ENCODE measurements at regions not wholly inside any gene's neighbourhood (a gene's known extent, or its start where the extent isn't known, plus 50 kb on each side); places are given as distances from the start of the nearest gene placed in this dataset.

DNA sequence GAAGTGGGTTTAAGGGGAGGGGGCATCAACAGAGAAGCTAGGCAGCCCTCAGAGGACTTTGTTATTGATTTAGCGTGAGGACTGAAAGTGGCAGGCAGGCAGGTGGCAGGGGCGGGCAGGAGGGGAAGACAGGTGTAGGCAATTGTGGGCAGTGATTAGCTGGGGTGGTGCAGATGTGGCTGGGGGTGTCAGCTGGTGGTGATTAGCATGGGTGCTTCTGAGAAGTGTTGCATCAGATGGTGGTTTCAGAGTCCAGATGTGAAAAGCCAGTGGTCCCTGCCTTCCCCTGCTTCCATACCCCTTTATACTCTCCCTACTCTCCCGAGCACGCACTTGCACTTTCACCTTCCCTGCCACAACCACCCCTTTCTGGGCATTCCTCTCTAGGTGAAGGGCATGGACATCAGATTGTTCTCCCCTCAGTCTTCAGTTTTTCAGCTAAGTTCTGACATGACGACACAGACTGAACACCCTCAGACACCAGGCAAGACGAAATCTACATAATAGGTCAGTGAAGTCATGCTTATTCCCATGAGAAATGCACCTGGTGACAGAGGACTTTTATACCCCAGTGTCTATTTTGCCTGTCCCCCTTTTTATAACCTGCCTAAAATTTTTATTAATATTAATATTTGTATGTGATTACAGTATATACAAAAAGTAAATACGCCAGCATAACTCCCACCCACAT, 435.7 kb upstream of the CADM1 start:
- Histone ChIP-seq H3K9me3 (ENCODE audit: control insufficient read depth, low read depth, low read length) (no peaks in the 10 kb centered on the region), H3K9ac (ENCODE audit: low read length) (no peak overlapping the region), H3K4me1 (ENCODE audit: control insufficient read depth, low read depth, low read length) (no peaks in the 10 kb centered on the region), H3K4me3 (ENCODE audit: low read length) (no peak overlapping the region), H3K36me3 (ENCODE audit: control insufficient read depth, low read depth, low read length) (no peaks in the 10 kb centered on the region), H3K27me3 (ENCODE audit: control insufficient read depth, insufficient read depth, low read length) (no peaks in the 10 kb centered on the region), H3K27ac (ENCODE audit: low read length) (no peak overlapping the region)

DNA sequence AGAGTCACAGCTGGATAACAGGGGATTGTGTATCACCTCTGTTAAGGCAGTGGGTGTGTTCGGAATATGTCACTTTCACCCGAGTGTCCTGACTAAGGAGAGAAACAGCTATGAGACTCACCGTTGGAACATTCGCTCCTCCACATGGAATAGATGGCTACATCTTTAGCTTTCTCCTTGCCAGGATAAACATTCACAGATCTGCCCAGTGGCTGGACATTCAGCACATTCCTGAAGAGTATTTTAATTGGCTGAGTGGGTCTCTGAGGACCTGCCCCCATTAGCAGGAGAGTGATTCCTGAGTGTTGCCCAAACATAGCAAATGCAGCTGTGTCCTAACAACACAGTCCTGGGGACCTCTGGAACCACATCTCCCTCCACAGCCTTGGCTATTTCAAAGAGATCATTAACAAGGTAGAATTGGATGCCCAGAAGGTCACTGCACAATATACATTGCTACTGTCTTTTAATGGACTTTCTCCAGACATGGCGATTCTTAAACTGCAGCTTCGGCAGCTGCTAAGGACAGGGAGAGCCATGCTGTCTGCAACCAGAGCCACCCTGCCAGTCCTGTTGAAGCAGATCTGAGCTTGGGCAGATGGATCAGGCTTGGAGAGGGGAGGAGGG, 435.0 kb upstream of the CADM1 start:
- no peak overlapping the region for H3K4me3 ChIP-seq (ENCODE audit: low read length)
- no peaks in the 10 kb centered on the region for H3K36me3 ChIP-seq (ENCODE audit: control insufficient read depth, low read depth, low read length)

DNA sequence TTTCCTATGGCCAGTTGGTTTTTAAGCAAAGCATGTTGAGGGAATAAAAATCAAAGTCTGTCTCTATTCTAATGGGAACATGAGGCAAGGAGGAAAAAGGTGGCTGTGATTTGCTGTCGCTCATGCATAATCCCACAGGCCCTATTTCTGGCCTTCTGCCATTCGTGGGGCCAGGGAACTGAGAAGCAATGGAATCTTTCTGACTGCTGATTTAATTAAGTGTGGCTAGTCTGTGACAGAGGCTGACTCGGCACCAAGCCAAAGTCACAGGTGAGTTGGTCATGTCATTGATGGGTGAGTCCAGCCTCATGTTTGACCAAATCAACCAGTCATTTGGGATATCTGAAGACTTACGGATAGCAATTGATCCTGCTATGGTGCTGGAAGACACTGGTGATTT, 429.3 kb upstream of the CADM1 start:
- Histone ChIP-seq H3K27me3 (ENCODE audit: control insufficient read depth, insufficient read depth, low read length) (no peaks in the 10 kb centered on the region), H3K9ac (ENCODE audit: low read length) (no peak overlapping the region), H3K4me1 (ENCODE audit: control insufficient read depth, low read depth, low read length) (no peaks in the 10 kb centered on the region), H3K9me3 (ENCODE audit: control insufficient read depth, low read depth, low read length) (no peaks in the 10 kb centered on the region), H3K36me3 (ENCODE audit: control insufficient read depth, low read depth, low read length) (no peaks in the 10 kb centered on the region), H3K27ac (ENCODE audit: low read length) (no peak overlapping the region), H3K4me3 (ENCODE audit: low read length) (no peak overlapping the region)

More for the DNA sequence above, 435.0 kb upstream of the CADM1 start:
- Histone ChIP-seq H3K27ac (ENCODE audit: low read length) (no peak overlapping the region), H3K27me3 (ENCODE audit: control insufficient read depth, insufficient read depth, low read length) (no peaks in the 10 kb centered on the region), H3K9ac (ENCODE audit: low read length) (no peak overlapping the region), H3K4me1 (ENCODE audit: control insufficient read depth, low read depth, low read length) (no peaks in the 10 kb centered on the region), H3K9me3 (ENCODE audit: control insufficient read depth, low read depth, low read length) (no peaks in the 10 kb centered on the region)

DNA sequence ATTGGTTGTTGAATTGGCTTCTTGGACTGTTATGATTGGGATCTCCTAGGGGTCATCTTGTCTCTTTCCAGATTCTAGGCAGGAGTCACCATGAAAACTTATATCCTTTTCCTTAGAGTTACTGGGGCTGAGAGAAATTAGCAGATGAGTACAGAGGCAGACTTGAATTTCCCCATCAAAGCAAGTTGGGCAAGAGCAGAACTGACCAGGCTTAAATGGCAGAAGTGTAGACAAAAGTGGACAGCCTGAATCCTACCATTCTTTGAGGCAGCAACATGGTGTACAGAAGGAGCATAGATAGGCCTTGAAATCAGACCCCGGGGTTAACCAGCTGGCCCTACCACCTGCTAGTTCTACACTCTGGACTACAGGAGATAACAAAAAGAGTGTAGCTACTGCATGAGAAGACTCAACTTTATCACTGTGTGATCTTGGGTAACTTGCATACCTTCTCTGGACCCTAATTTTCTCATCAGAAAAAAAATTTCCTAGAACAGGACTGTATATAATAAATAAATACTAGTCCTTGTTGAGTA, 427.4 kb upstream of the CADM1 start:
- Histone ChIP-seq H3K9ac (ENCODE audit: low read length) (no peak overlapping the region), H3K27ac (ENCODE audit: low read length) (no peak overlapping the region), H3K9me3 (ENCODE audit: control insufficient read depth, low read depth, low read length) (no peaks in the 10 kb centered on the region), H3K4me1 (ENCODE audit: control insufficient read depth, low read depth, low read length) (no peaks in the 10 kb centered on the region), H3K36me3 (ENCODE audit: control insufficient read depth, low read depth, low read length) (no peaks in the 10 kb centered on the region), H3K27me3 (ENCODE audit: control insufficient read depth, insufficient read depth, low read length) (no peaks in the 10 kb centered on the region), H3K4me3 (ENCODE audit: low read length) (no peak overlapping the region)

DNA sequence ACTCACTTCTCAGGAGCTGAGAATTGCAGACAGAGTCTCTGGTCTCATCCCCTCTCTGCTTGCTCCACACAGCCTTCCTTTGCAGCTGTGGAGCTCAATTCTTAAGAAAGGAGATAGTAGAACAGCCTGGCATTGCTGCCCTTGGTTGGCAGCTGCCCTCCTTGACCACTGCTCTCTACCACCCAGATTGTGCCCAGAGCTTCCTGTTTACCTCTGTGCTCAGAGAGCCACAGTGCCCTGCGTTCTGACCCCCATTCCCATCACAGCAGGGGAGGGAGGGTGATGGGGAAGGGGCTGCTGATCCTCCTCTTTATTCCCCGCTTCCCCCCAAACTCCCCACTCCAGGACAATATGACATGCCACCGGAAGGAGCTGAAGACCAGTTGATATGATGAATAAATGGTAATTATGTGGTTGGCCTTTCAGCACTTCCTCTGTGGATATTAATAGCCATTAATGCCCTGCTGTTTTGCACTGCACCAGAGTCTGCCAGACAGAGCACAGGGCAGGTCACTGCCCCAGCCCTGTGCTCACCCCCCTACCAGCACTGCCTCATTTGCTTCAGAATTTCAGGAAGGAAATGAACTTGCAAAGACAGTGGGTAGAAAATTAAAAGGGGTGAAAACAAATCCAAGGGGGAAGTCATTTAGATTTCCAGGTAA, 426.8 kb upstream of the CADM1 start:
- Histone ChIP-seq H3K27ac (ENCODE audit: low read length) (no peak overlapping the region), H3K4me3 (ENCODE audit: low read length) (no peak overlapping the region), H3K36me3 (ENCODE audit: control insufficient read depth, low read depth, low read length) (no peaks in the 10 kb centered on the region), H3K27me3 (ENCODE audit: control insufficient read depth, insufficient read depth, low read length) (no peaks in the 10 kb centered on the region), H3K9ac (ENCODE audit: low read length) (no peak overlapping the region), H3K9me3 (ENCODE audit: control insufficient read depth, low read depth, low read length) (no peaks in the 10 kb centered on the region), H3K4me1 (ENCODE audit: control insufficient read depth, low read depth, low read length) (no peaks in the 10 kb centered on the region)

DNA sequence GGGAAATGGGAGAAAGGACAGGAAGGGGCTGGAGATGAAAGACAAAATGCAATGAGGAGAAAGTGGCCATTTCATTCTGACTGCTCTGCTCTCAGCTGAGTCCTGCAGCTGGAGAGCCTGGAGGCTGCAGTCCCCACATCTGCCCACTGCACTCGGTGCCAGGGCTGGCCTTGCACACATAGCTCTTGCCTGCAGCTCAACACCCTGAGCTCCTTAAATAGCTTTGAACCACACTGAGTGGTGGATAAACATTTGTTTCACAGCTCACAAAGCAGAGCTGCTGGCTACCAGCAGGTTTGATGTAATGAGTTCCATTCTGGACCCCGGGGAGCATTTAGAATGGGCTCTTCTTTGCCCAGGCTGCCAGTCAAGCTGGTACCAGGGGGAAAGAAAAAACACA, 426.1 kb upstream of the CADM1 start:
- no peaks in the 10 kb centered on the region for H3K4me1 ChIP-seq (ENCODE audit: control insufficient read depth, low read depth, low read length)

DNA sequence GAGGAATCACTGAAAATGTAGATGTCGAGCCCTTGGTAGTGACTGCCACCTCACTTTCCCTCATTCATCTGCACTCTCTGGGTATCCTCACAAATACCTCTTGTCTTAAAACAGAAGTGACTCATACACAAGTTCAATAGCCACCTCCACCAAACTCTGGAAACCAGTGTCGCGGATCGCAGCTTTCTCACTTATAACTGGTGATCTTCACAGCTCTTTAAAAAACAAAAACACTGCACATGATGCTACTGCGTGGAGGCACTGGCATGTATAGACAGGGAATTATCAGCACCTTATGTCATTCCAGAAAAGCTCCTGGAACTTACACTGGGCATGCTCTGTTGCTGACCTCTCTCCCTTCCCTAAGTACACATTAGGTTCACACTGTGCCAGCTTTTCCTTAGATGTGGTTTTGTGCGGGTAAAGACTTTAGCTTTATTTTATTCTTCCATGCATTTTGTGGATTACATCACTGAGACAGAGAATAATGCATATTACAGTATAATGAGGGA, 425.5 kb upstream of the CADM1 start:
- Histone ChIP-seq H3K9me3 (ENCODE audit: control insufficient read depth, low read depth, low read length) (no peaks in the 10 kb centered on the region), H3K9ac (ENCODE audit: low read length) (no peak overlapping the region), H3K4me3 (ENCODE audit: low read length) (no peak overlapping the region), H3K27ac (ENCODE audit: low read length) (no peak overlapping the region), H3K36me3 (ENCODE audit: control insufficient read depth, low read depth, low read length) (no peaks in the 10 kb centered on the region), H3K4me1 (ENCODE audit: control insufficient read depth, low read depth, low read length) (no peaks in the 10 kb centered on the region), H3K27me3 (ENCODE audit: control insufficient read depth, insufficient read depth, low read length) (no peaks in the 10 kb centered on the region)

More for the DNA sequence above, 426.1 kb upstream of the CADM1 start:
- Histone ChIP-seq H3K9ac (ENCODE audit: low read length) (no peak overlapping the region), H3K9me3 (ENCODE audit: control insufficient read depth, low read depth, low read length) (no peaks in the 10 kb centered on the region), H3K27me3 (ENCODE audit: control insufficient read depth, insufficient read depth, low read length) (no peaks in the 10 kb centered on the region), H3K4me3 (ENCODE audit: low read length) (no peak overlapping the region), H3K27ac (ENCODE audit: low read length) (no peak overlapping the region), H3K36me3 (ENCODE audit: control insufficient read depth, low read depth, low read length) (no peaks in the 10 kb centered on the region)

DNA sequence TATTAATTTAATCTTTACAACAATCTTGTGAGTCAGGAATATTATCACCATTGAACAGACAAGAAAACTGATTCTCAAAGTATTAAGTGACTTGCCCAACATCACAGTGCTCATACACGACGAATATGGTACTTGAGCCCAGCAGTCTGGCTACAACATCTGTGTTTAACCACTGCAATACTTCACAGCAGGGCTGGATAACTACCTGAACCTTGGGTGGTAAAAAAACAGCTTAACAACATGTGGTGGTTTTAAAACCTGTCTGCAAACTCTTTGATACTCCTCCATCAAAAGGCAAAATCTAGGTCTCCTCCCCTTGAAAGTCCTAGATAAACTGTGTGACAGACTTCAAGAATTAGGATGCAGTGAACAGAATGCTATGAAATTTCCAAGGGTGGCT, 424.6 kb upstream of the CADM1 start:
- no peaks in the 10 kb centered on the region for H3K9me3 ChIP-seq (ENCODE audit: control insufficient read depth, low read depth, low read length)
- no peak overlapping the region for H3K9ac ChIP-seq (ENCODE audit: low read length)
- no peak overlapping the region for H3K27ac ChIP-seq (ENCODE audit: low read length)
- H3K36me3 ChIP-seq (ENCODE audit: control insufficient read depth, low read depth, low read length): no peaks in the 10 kb centered on the region
- no peaks in the 10 kb centered on the region for H3K4me1 ChIP-seq (ENCODE audit: control insufficient read depth, low read depth, low read length)
- no peak overlapping the region for H3K4me3 ChIP-seq (ENCODE audit: low read length)
- H3K27me3 ChIP-seq (ENCODE audit: control insufficient read depth, insufficient read depth, low read length): no peaks in the 10 kb centered on the region

DNA sequence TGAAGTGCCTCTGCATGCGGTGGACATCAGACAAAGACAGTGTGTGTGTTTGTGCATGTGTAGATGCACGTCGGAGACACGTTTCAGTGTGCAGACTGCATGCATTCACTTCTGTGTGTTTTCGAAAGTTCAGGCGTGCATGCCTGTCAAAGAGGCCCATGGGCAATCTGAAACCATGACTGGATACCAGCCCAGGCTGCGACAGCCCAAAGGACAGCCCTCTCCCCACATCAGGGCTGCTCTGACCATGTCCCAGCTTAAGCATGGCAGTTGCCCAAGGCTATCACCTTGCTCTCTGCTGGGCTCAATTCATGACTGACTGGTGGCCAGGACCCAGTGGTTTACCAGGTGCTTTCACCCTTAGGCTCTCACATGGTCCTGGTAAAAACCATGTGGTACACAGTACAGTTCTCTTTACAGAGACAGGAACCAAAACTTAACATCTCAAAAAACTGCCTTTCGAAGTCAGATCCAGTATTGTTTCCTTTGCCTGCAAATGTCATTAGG, 423.7 kb upstream of the CADM1 start:
- no peaks in the 10 kb centered on the region for H3K36me3 ChIP-seq (ENCODE audit: control insufficient read depth, low read depth, low read length)
- H3K9me3 ChIP-seq (ENCODE audit: control insufficient read depth, low read depth, low read length): no peaks in the 10 kb centered on the region
- no peak overlapping the region for H3K27ac ChIP-seq (ENCODE audit: low read length)
- no peak overlapping the region for H3K4me3 ChIP-seq (ENCODE audit: low read length)
- no peaks in the 10 kb centered on the region for H3K4me1 ChIP-seq (ENCODE audit: control insufficient read depth, low read depth, low read length)
- H3K27me3 ChIP-seq (ENCODE audit: control insufficient read depth, insufficient read depth, low read length): no peaks in the 10 kb centered on the region
- H3K9ac ChIP-seq (ENCODE audit: low read length): no peak overlapping the region

DNA sequence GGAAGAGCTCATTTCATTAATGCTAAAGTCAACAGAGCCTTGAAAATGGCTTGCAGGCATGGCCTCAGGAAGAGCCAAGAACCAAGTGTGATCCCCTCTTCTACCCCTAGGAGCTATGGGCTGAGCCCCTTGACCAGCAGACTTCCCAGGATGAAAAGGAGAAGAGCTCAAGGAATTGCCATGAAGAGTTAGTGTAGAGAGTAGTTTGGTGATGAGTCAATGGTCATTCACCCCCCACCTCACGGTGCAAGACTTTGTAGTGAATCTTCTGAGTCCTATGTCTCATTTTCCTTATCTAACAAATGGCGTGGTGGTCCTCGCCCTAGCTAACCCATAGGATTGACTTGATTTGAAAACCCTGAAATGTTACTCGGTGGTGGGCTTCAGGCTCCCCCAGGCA, 422.4 kb upstream of the CADM1 start:
- H3K9ac ChIP-seq (ENCODE audit: low read length): no peak overlapping the region
- no peaks in the 10 kb centered on the region for H3K36me3 ChIP-seq (ENCODE audit: control insufficient read depth, low read depth, low read length)
- no peaks in the 10 kb centered on the region for H3K4me1 ChIP-seq (ENCODE audit: control insufficient read depth, low read depth, low read length)
- H3K27me3 ChIP-seq (ENCODE audit: control insufficient read depth, insufficient read depth, low read length): no peaks in the 10 kb centered on the region
- H3K9me3 ChIP-seq (ENCODE audit: control insufficient read depth, low read depth, low read length): no peaks in the 10 kb centered on the region
- no peak overlapping the region for H3K27ac ChIP-seq (ENCODE audit: low read length)
- no peak overlapping the region for H3K4me3 ChIP-seq (ENCODE audit: low read length)

DNA sequence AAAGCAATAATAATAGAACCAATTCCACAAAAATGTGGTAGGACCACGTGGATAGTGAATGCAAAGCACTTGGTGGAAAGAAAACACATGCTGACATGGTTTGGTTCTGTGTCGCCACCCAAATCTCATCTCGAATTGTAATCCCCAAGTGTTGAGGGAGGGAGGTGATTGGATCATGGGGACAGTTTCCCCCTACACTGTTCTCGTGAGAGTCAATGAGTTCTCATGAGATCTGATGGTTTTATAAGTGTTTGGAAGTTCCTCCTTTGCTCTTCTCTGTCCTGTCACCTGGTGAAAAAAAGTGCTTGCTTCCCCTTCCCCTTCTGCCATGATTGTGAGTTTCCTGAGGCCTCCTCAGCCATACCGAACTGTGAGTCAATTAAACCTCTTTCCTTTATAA, 421.9 kb upstream of the CADM1 start:
- Histone ChIP-seq H3K4me1 (ENCODE audit: control insufficient read depth, low read depth, low read length) (no peaks in the 10 kb centered on the region), H3K9me3 (ENCODE audit: control insufficient read depth, low read depth, low read length) (no peaks in the 10 kb centered on the region), H3K4me3 (ENCODE audit: low read length) (no peak overlapping the region), H3K36me3 (ENCODE audit: control insufficient read depth, low read depth, low read length) (no peaks in the 10 kb centered on the region), H3K27ac (ENCODE audit: low read length) (no peak overlapping the region), H3K9ac (ENCODE audit: low read length) (no peak overlapping the region), H3K27me3 (ENCODE audit: control insufficient read depth, insufficient read depth, low read length) (no peaks in the 10 kb centered on the region)

All from iPS-18a (cell line).